ENCODE measurements at regions not wholly inside any gene's neighbourhood (a gene's known extent, or its start where the extent isn't known, plus 50 kb on each side); places are given as distances from the start of the nearest gene placed in this dataset.

GRCh38 chr3:168473334-168473890, 377.7 kb upstream of the GOLIM4 start:
- 87 to 98% methylated on average over 4 of the region's 4 CpGs for WGBS, 2 donors
- H3K36me3 ChIP-seq (ENCODE audit: control insufficient read depth in 4 of 4, insufficient read depth in 4 of 4, low read length in 4 of 4) = no peaks in the 10 kb centered on the region

GRCh38 chr3:168472783-168473182, 377.1 kb upstream of the GOLIM4 start:
- Histone ChIP-seq H3K27me3 (ENCODE audit: control insufficient read depth in 3 of 3, insufficient read depth in 3 of 3, low read length in 2 of 3) (no peaks in the 10 kb centered on the region), H3K9me3 (ENCODE audit: control insufficient read depth in 4 of 4, insufficient read depth in 3 of 4, low read length in 3 of 4) (no peaks in the 10 kb centered on the region), H3K4me3 (no peak overlapping the region), H3K27ac (ENCODE audit: low read depth in 1 of 2, low read length in 1 of 2) (no peak overlapping the region), H3K36me3 (ENCODE audit: control insufficient read depth in 4 of 4, insufficient read depth in 4 of 4, low read length in 4 of 4) (no peaks in the 10 kb centered on the region), H3K9ac (ENCODE audit: insufficient read depth in 1 of 2, low read length in 2 of 2) (no peak overlapping the region), H3K4me1 (ENCODE audit: control insufficient read depth in 5 of 5, insufficient read depth in 5 of 5, low read length in 5 of 5) (peaks cover 0 to 25% (median 0%) of the 10 kb centered on the region in 5 donors)
- ATAC-seq (ENCODE audit: insufficient read depth, low FRiP score) = no peak
- DNase-seq = no peak
- no peak for TF ChIP-seq CTCF (IDR thresholded peaks at IDR 0.05; ENCODE audit: control extremely low read depth, extremely low read depth)

More at GRCh38 chr3:168473334-168473890, 377.7 kb upstream of the GOLIM4 start:
- no peak for DNase-seq
- no peak for TF ChIP-seq CTCF (IDR thresholded peaks at IDR 0.05; ENCODE audit: control extremely low read depth, extremely low read depth)
- Histone ChIP-seq H3K4me3 (no peak overlapping the region), H3K27me3 (ENCODE audit: control insufficient read depth in 3 of 3, insufficient read depth in 3 of 3, low read length in 2 of 3) (no peaks in the 10 kb centered on the region), H3K9ac (ENCODE audit: insufficient read depth in 1 of 2, low read length in 2 of 2) (no peak overlapping the region), H3K27ac (ENCODE audit: low read depth in 1 of 2, low read length in 1 of 2) (no peak overlapping the region), H3K9me3 (ENCODE audit: control insufficient read depth in 4 of 4, insufficient read depth in 3 of 4, low read length in 3 of 4) (no peaks in the 10 kb centered on the region), H3K4me1 (ENCODE audit: control insufficient read depth in 5 of 5, insufficient read depth in 5 of 5, low read length in 5 of 5) (peaks cover 0 to 25% (median 0%) of the 10 kb centered on the region in 5 donors)
- no peak for ATAC-seq (ENCODE audit: insufficient read depth, low FRiP score)

- no peaks in the 10 kb centered on the region for H3K9me3 ChIP-seq (ENCODE audit: control insufficient read depth in 4 of 4, insufficient read depth in 3 of 4, low read length in 3 of 4)
- WGBS, 2 donors = 78 to 87% methylated on average over 4 of the region's 4 CpGs
- no peak for TF ChIP-seq CTCF (IDR thresholded peaks at IDR 0.05; ENCODE audit: control extremely low read depth, extremely low read depth)
- no peak overlapping the region for H3K4me3 ChIP-seq
- no peak for DNase-seq
- ATAC-seq (ENCODE audit: insufficient read depth, low FRiP score) = no peak
- peaks cover 0 to 25% (median 0%) of the 10 kb centered on the region in 5 donors for H3K4me1 ChIP-seq (ENCODE audit: control insufficient read depth in 5 of 5, insufficient read depth in 5 of 5, low read length in 5 of 5)
- H3K27ac ChIP-seq (ENCODE audit: low read depth in 1 of 2, low read length in 1 of 2) = no peak overlapping the region
- no peaks in the 10 kb centered on the region for H3K27me3 ChIP-seq (ENCODE audit: control insufficient read depth in 3 of 3, insufficient read depth in 3 of 3, low read length in 2 of 3)
- no peaks in the 10 kb centered on the region for H3K36me3 ChIP-seq (ENCODE audit: control insufficient read depth in 4 of 4, insufficient read depth in 4 of 4, low read length in 4 of 4)
- H3K9ac ChIP-seq (ENCODE audit: insufficient read depth in 1 of 2, low read length in 2 of 2) = no peak overlapping the region
Observed at GRCh38 chr3:168470380-168470779, 374.7 kb upstream of the GOLIM4 start.

- ATAC-seq (ENCODE audit: insufficient read depth, low FRiP score) (no peak), DNase-seq (peak in 2 of 3 donors; percentile 65 to 67)
- no peaks in the 10 kb centered on the region for H3K9me3 ChIP-seq (ENCODE audit: control insufficient read depth in 4 of 4, insufficient read depth in 3 of 4, low read length in 3 of 4)
- no peaks in the 10 kb centered on the region for H3K27me3 ChIP-seq (ENCODE audit: control insufficient read depth in 3 of 3, insufficient read depth in 3 of 3, low read length in 2 of 3)
- H3K9ac ChIP-seq (ENCODE audit: insufficient read depth in 1 of 2, low read length in 2 of 2) = no peak overlapping the region
- H3K27ac ChIP-seq (ENCODE audit: low read depth in 1 of 2, low read length in 1 of 2) = no peak overlapping the region
- TF ChIP-seq CTCF (IDR thresholded peaks at IDR 0.05; ENCODE audit: control extremely low read depth, extremely low read depth) = no peak
- H3K4me3 ChIP-seq = no peak overlapping the region
- H3K4me1 ChIP-seq (ENCODE audit: control insufficient read depth in 5 of 5, insufficient read depth in 5 of 5, low read length in 5 of 5) = peaks cover 0 to 25% (median 0%) of the 10 kb centered on the region in 5 donors
- 68 to 72% methylated on average over 3 of the region's 3 CpGs for WGBS, 2 donors
- no peaks in the 10 kb centered on the region for H3K36me3 ChIP-seq (ENCODE audit: control insufficient read depth in 4 of 4, insufficient read depth in 4 of 4, low read length in 4 of 4)
Observed at GRCh38 chr3:168469436-168469835, 373.7 kb upstream of the GOLIM4 start.
